HEK293 (cell line): ENCODE measurements at regions not wholly inside any gene's neighbourhood (a gene's known extent, or its start where the extent isn't known, plus 50 kb on each side); places are given as distances from the start of the nearest gene placed in this dataset.

Experiments
- GLIS1 ChIP-seq: fragments of 450-650 bp; formaldehyde crosslinking; IDR thresholded peaks from 2 replicates; pipeline ENCODE4 v1.5.1; 2016; ENCODE audit warnings: missing biosample characterization, missing genetic modification characterization
- HOXA7 ChIP-seq: sonication (generic); formaldehyde crosslinking; IDR thresholded peaks from 2 replicates; pipeline ENCODE4 v1.8.1; 2022; ENCODE audit warnings: missing genetic modification reagents, borderline replicate concordance
- HOXC10 ChIP-seq: sonication (generic); formaldehyde crosslinking; IDR thresholded peaks from 2 replicates; pipeline ENCODE4 v1.8.1; 2023; ENCODE audit warnings: mild to moderate bottlenecking, missing genetic modification reagents
- IKZF3 ChIP-seq: fragments of 450-650 bp; IDR thresholded peaks from 2 replicates; pipeline ENCODE4 v1.5.0; 2018; ENCODE audit warnings: missing biosample characterization, mild to moderate bottlenecking, missing genetic modification characterization, moderate library complexity
- KLF10 ChIP-seq: fragments of 450-650 bp; IDR thresholded peaks from 2 replicates; pipeline ENCODE4 v1.5.1; 2018; ENCODE audit warnings: missing biosample characterization, mild to moderate bottlenecking, missing genetic modification characterization
- KLF16 ChIP-seq: fragments of 450-650 bp; formaldehyde crosslinking; IDR thresholded peaks from 2 replicates; pipeline ENCODE4 v1.5.1; 2017; ENCODE audit warnings: missing biosample characterization, missing genetic modification characterization
- MZF1 ChIP-seq: fragments of 450-650 bp; formaldehyde crosslinking; IDR thresholded peaks from 2 replicates; pipeline ENCODE4 v1.5.1; 2017; ENCODE audit warnings: missing biosample characterization, missing genetic modification characterization, borderline replicate concordance
- OVOL3 ChIP-seq: fragments of 450-650 bp; formaldehyde crosslinking; IDR thresholded peaks from 2 replicates; pipeline ENCODE4 v1.5.1; 2016; ENCODE audit warnings: missing biosample characterization, missing genetic modification characterization
- WT1 ChIP-seq: fragments of 450-650 bp; formaldehyde crosslinking; IDR thresholded peaks from 2 replicates; pipeline ENCODE4 v1.5.1; 2016; ENCODE audit warnings: missing biosample characterization, missing genetic modification characterization
- YY1 ChIP-seq: fragments of 450-650 bp; formaldehyde crosslinking; IDR thresholded peaks from 2 replicates; pipeline ENCODE4 v1.5.1; 2018; ENCODE audit warnings: missing biosample characterization, missing genetic modification characterization
- ZBTB1 ChIP-seq: fragments of 450-650 bp; formaldehyde crosslinking; IDR thresholded peaks from 2 replicates; pipeline ENCODE4 v1.5.1; 2016; ENCODE audit warnings: missing biosample characterization, missing genetic modification characterization
- ZFP69B ChIP-seq: fragments of 450-650 bp; formaldehyde crosslinking; IDR thresholded peaks from 2 replicates; pipeline ENCODE4 v1.5.1; 2016; ENCODE audit warnings: missing biosample characterization, missing genetic modification characterization
- ZNF133 ChIP-seq: fragments of 450-650 bp; formaldehyde crosslinking; IDR thresholded peaks from 2 replicates; pipeline ENCODE4 v1.5.1; 2016; ENCODE audit warnings: missing biosample characterization, missing genetic modification characterization
- ZNF146 ChIP-seq: fragments of 450-650 bp; formaldehyde crosslinking; IDR thresholded peaks from 2 replicates; pipeline ENCODE4 v1.5.1; 2016; ENCODE audit warnings: missing biosample characterization, missing genetic modification characterization
- ZNF155 ChIP-seq: fragments of 450-650 bp; formaldehyde crosslinking; IDR thresholded peaks from 2 replicates; pipeline ENCODE4 v1.5.1; 2016; ENCODE audit warnings: missing biosample characterization, missing genetic modification characterization
- ZNF266 ChIP-seq: fragments of 450-650 bp; formaldehyde crosslinking; IDR thresholded peaks from 2 replicates; pipeline ENCODE4 v1.5.1; 2016; ENCODE audit warnings: missing biosample characterization, missing genetic modification characterization, low read depth
- ZNF302 ChIP-seq: fragments of 450-650 bp; formaldehyde crosslinking; IDR thresholded peaks from 2 replicates; pipeline ENCODE4 v1.5.1; 2016; ENCODE audit warnings: missing biosample characterization, missing genetic modification characterization, low read depth
- ZNF521 ChIP-seq: fragments of 450-650 bp; formaldehyde crosslinking; IDR thresholded peaks from 2 replicates; pipeline ENCODE4 v1.5.1; 2017; ENCODE audit warnings: missing biosample characterization, mild to moderate bottlenecking, missing genetic modification characterization
- ZNF654 ChIP-seq: fragments of 450-650 bp; formaldehyde crosslinking; IDR thresholded peaks from 2 replicates; pipeline ENCODE4 v1.5.1; 2016; ENCODE audit warnings: low read depth, missing biosample characterization, missing genetic modification characterization
- ZNF677 ChIP-seq: fragments of 450-650 bp; IDR thresholded peaks from 2 replicates; pipeline ENCODE4 v1.5.0; 2018; ENCODE audit warnings: missing biosample characterization, mild to moderate bottlenecking, missing genetic modification characterization, moderate library complexity
- ZNF76 ChIP-seq: fragments of 450-650 bp; formaldehyde crosslinking; IDR thresholded peaks from 2 replicates; pipeline ENCODE4; 2016; ENCODE audit warnings: low read depth, missing biosample characterization, missing genetic modification characterization, borderline replicate concordance
- ZNF777 ChIP-seq: fragments of 450-650 bp; formaldehyde crosslinking; IDR thresholded peaks from 2 replicates; pipeline ENCODE4 v1.5.1; 2017; ENCODE audit warnings: missing biosample characterization, missing genetic modification characterization, borderline replicate concordance
- ZNF791 ChIP-seq: fragments of 450-650 bp; formaldehyde crosslinking; IDR thresholded peaks from 2 replicates; pipeline ENCODE4 v1.5.1; 2016; ENCODE audit warnings: missing biosample characterization, missing genetic modification characterization
- ZSCAN30 ChIP-seq: fragments of 450-650 bp; IDR thresholded peaks from 2 replicates; pipeline ENCODE4 v1.5.1; 2018; ENCODE audit warnings: missing biosample characterization, mild to moderate bottlenecking, missing genetic modification characterization, moderate library complexity
- TF ChIP-seq, protein P1 (sequence below): fragments of 450-650 bp; formaldehyde crosslinking; IDR thresholded peaks from 2 replicates; pipeline ENCODE4 v1.5.1; 2016; ENCODE audit warnings: missing biosample characterization, missing genetic modification characterization
- TF ChIP-seq, protein P2 (sequence below): fragments of 450-650 bp; IDR thresholded peaks from 2 replicates; pipeline ENCODE4 v1.5.1; 2018; ENCODE audit warnings: missing biosample characterization, missing genetic modification characterization
- TF ChIP-seq, protein P3 (sequence below): fragments of 450-650 bp; formaldehyde crosslinking; IDR thresholded peaks from 2 replicates; pipeline ENCODE4 v1.5.1; 2016; ENCODE audit warnings: missing biosample characterization, missing genetic modification characterization, low read depth
- TF ChIP-seq, protein P4 (sequence below): fragments of 450-650 bp; formaldehyde crosslinking; IDR thresholded peaks from 2 replicates; pipeline ENCODE4 v1.5.1; 2016; ENCODE audit warnings: missing biosample characterization, missing genetic modification characterization, borderline replicate concordance
- TF ChIP-seq, protein P5 (sequence below): fragments of 450-650 bp; formaldehyde crosslinking; IDR thresholded peaks from 2 replicates; pipeline ENCODE4 v1.5.1; 2016; ENCODE audit warnings: missing biosample characterization, missing genetic modification characterization
- TF ChIP-seq, protein P6 (sequence below): fragments of 450-650 bp; formaldehyde crosslinking; IDR thresholded peaks from 2 replicates; pipeline ENCODE4 v1.5.1; 2016; ENCODE audit warnings: missing biosample characterization, missing genetic modification characterization

DNA sequence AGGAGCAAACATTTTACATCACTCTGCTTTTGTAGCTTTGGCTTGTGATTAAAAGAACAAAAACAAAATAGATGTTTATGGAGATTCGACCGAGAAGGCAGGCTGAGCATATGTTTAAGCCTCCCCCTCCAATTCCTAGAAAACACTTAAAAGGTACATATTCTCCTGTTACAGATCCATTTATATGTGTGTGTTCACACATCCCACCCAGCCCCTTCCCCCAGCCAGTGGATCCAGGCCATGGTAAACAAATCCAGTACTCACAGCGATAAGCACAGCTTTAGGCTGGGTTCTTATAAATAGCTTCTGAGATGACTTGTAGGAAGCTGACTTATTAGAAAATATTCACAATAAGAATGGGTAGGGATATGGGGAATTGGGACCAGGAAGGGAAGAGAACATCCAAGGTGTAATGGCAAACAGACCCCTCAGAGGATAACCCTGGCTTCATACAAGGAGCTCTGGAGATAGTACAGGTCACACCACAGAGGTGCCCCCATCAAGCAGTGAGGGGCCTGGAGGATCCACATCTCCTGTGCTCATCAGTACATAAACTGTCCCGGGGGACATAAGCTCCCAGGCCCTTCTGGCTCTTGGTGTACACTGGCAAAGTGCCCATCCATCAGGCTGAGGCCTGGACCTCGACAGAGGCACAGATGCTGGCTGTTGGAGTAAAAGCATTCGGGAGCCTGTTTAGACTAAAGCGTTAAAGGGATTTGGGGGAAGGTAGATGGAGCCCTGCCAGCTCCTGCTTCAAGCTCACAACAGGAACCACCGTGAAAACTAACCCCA lies 70.0 kb upstream of the UBE2E1 start (continued):
- TF ChIP-seq, protein P1, sequence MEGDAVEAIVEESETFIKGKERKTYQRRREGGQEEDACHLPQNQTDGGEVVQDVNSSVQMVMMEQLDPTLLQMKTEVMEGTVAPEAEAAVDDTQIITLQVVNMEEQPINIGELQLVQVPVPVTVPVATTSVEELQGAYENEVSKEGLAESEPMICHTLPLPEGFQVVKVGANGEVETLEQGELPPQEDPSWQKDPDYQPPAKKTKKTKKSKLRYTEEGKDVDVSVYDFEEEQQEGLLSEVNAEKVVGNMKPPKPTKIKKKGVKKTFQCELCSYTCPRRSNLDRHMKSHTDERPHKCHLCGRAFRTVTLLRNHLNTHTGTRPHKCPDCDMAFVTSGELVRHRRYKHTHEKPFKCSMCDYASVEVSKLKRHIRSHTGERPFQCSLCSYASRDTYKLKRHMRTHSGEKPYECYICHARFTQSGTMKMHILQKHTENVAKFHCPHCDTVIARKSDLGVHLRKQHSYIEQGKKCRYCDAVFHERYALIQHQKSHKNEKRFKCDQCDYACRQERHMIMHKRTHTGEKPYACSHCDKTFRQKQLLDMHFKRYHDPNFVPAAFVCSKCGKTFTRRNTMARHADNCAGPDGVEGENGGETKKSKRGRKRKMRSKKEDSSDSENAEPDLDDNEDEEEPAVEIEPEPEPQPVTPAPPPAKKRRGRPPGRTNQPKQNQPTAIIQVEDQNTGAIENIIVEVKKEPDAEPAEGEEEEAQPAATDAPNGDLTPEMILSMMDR (tag by site-specific recombination) = no peak
- TF ChIP-seq ZSCAN30 (tag by site-specific recombination) (0 out of 2 replicates have a peak, but pooled peaks have one; percentile 40), HOXC10 (no peak), MZF1 (peak; percentile 88), KLF10 (tag by site-specific recombination) (no peak), ZNF302 (tag by site-specific recombination) (no peak), ZNF266 (no peak), IKZF3 (tag by site-specific recombination) (0 out of 2 replicates have a peak, but pooled peaks have one; percentile 8), ZNF155 (no peak), ZFP69B (tag by site-specific recombination) (no peak), YY1 (tag by site-specific recombination) (no peak), ZNF76 (tag by site-specific recombination) (no peak), ZNF133 (no peak), ZNF146 (tag by site-specific recombination) (no peak), GLIS1 (tag by site-specific recombination) (peak; percentile 62), ZBTB1 (no peak), KLF16 (tag by site-specific recombination) (no peak), HOXA7 (CRISPR knock-in tag) (no peak), ZNF791 (tag by site-specific recombination) (no peak), WT1 (tag by site-specific recombination) (no peak), ZNF521 (no peak), ZNF654 (no peak), ZNF677 (tag by site-specific recombination) (no peak), OVOL3 (tag by site-specific recombination) (no peak), ZNF777 (no peak)
- TF ChIP-seq, protein P2, sequence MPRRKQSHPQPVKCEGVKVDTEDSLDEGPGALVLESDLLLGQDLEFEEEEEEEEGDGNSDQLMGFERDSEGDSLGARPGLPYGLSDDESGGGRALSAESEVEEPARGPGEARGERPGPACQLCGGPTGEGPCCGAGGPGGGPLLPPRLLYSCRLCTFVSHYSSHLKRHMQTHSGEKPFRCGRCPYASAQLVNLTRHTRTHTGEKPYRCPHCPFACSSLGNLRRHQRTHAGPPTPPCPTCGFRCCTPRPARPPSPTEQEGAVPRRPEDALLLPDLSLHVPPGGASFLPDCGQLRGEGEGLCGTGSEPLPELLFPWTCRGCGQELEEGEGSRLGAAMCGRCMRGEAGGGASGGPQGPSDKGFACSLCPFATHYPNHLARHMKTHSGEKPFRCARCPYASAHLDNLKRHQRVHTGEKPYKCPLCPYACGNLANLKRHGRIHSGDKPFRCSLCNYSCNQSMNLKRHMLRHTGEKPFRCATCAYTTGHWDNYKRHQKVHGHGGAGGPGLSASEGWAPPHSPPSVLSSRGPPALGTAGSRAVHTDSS (tag by site-specific recombination) = no peak
- TF ChIP-seq, protein P3, sequence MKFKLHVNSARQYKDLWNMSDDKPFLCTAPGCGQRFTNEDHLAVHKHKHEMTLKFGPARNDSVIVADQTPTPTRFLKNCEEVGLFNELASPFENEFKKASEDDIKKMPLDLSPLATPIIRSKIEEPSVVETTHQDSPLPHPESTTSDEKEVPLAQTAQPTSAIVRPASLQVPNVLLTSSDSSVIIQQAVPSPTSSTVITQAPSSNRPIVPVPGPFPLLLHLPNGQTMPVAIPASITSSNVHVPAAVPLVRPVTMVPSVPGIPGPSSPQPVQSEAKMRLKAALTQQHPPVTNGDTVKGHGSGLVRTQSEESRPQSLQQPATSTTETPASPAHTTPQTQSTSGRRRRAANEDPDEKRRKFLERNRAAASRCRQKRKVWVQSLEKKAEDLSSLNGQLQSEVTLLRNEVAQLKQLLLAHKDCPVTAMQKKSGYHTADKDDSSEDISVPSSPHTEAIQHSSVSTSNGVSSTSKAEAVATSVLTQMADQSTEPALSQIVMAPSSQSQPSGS (tag by site-specific recombination) = no peak
- TF ChIP-seq, protein P4, sequence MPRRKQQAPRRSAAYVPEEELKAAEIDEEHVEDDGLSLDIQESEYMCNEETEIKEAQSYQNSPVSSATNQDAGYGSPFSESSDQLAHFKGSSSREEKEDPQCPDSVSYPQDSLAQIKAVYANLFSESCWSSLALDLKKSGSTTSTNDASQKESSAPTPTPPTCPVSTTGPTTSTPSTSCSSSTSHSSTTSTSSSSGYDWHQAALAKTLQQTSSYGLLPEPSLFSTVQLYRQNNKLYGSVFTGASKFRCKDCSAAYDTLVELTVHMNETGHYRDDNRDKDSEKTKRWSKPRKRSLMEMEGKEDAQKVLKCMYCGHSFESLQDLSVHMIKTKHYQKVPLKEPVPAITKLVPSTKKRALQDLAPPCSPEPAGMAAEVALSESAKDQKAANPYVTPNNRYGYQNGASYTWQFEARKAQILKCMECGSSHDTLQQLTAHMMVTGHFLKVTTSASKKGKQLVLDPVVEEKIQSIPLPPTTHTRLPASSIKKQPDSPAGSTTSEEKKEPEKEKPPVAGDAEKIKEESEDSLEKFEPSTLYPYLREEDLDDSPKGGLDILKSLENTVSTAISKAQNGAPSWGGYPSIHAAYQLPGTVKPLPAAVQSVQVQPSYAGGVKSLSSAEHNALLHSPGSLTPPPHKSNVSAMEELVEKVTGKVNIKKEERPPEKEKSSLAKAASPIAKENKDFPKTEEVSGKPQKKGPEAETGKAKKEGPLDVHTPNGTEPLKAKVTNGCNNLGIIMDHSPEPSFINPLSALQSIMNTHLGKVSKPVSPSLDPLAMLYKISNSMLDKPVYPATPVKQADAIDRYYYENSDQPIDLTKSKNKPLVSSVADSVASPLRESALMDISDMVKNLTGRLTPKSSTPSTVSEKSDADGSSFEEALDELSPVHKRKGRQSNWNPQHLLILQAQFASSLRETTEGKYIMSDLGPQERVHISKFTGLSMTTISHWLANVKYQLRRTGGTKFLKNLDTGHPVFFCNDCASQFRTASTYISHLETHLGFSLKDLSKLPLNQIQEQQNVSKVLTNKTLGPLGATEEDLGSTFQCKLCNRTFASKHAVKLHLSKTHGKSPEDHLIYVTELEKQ (tag by site-specific recombination) = no peak
- TF ChIP-seq, protein P5, sequence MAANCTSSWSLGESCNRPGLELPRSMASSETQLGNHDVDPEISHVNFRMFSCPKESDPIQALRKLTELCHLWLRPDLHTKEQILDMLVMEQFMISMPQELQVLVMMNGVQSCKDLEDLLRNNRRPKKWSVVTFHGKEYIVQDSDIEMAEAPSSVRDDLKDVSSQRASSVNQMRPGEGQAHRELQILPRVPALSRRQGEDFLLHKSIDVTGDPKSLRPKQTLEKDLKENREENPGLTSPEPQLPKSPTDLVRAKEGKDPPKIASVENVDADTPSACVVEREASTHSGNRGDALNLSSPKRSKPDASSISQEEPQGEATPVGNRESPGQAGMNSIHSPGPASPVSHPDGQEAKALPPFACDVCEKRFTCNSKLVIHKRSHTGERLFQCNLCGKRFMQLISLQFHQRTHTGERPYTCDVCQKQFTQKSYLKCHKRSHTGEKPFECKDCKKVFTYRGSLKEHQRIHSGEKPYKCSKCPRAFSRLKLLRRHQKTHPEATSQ (tag by site-specific recombination) = no peak
- TF ChIP-seq, protein P6, sequence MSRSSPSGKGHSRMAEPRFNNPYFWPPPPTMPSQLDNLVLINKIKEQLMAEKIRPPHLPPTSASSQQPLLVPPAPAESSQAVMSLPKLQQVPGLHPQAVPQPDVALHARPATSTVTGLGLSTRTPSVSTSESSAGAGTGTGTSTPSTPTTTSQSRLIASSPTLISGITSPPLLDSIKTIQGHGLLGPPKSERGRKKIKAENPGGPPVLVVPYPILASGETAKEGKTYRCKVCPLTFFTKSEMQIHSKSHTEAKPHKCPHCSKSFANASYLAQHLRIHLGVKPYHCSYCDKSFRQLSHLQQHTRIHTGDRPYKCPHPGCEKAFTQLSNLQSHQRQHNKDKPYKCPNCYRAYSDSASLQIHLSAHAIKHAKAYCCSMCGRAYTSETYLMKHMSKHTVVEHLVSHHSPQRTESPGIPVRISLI (tag by site-specific recombination) = no peak
